ENCODE measurements at regions not wholly inside any gene's neighbourhood (a gene's known extent, or its start where the extent isn't known, plus 50 kb on each side); places are given as distances from the start of the nearest gene placed in this dataset.

- DNase-seq (ENCODE audit: low spot score) = no peak
Observed at GRCh38 chr2:187274146-187274545, 173.9 kb downstream of the CALCRL start.

- no peak for DNase-seq (ENCODE audit: low spot score)
Observed at GRCh38 chr2:187272255-187272654, 175.8 kb downstream of the CALCRL start.

GRCh38 chr2:187271825-187272224 is 176.2 kb downstream of the CALCRL start:
- no peak for DNase-seq (ENCODE audit: low spot score)

DNA sequence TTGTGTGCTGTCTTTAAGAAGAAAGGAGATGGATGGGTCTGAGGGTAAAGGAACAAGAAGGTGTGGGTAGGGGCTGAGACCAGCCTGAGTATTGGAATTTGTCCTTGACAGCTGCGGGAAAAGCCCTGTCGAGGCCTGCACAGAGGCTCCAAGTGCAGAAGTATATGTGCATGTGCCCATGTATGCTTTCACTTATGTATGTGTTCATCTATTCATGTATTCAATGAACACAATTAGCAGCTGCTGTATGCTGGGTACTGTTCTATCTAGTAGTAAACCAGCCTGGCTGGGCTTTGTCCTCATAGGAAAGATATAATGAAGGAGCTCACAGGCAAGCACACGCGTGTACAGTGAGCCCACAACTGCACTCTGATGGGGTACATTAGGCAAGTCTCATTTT is 181.4 kb downstream of the CALCRL start:
- DNase-seq (ENCODE audit: low spot score) = no peak

GRCh38 chr2:187266147-187266546 is 181.9 kb downstream of the CALCRL start:
- no peak for DNase-seq (ENCODE audit: low spot score)

DNA sequence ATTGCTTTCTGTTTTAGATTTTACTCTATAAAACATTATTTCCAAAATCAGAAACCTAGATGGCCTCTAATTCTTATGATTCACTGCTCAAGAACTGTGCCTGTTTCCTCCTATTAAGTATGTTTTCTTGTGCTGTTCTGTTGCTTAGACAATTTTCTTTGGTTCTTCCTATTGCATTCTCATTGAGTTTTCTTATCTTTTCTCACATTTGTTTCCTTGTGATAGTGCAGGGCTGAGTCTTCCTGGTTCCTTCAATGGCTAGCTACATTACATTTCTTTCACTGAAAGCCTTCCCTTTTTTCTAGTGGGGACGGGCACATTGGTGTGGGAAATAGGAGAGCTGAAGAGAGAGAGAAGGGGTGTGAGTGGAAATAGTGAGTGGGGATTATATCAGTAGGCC is 183.4 kb downstream of the CALCRL start:
- no peak for DNase-seq (ENCODE audit: low spot score)

- no peak for DNase-seq (ENCODE audit: low spot score)
Observed at GRCh38 chr2:187263675-187264560, 184.1 kb downstream of the CALCRL start.

DNA sequence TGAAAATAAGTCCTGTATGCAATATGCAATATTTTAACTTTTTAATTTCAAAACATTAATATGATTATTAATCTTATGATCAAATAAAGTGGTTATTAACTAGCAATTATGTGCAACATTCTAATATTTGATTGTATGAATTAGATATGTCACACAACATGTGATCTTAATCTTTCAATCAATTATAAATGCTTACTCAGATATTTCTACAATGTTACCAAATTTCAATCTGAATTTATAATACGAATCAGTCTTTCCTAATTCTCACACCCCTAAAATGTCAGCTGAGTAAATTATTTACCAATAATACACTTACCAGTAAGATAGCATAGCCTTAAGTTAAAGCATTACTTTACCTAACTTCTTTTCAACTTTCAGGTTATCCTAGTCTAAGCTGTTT is 186.3 kb downstream of the CALCRL start:
- DNase-seq (ENCODE audit: low spot score) = no peak

DNA sequence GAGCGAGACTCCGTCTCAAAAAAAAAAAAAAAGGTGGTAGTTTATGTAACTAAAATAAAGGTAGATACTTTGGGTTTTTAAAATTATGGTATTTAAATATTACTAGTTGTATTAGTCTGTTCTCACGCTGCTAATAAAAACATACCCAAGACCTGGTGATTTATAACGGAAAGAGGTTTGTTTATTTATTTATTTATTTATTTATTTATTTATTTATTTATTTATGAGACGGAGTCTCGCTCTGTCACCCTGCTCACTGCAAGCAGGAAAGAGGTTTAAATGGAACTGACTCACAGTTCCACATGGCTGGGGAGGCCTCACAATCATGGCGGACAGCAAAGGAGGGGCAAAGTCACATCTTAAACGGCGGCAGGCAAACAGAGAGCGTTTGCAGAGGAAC is 196.0 kb downstream of the CALCRL start:
- no peak for DNase-seq (ENCODE audit: low spot score)

- DNase-seq (ENCODE audit: low spot score) = no peak
Observed at GRCh38 chr2:187250137-187250536, 197.9 kb downstream of the CALCRL start.

DNA sequence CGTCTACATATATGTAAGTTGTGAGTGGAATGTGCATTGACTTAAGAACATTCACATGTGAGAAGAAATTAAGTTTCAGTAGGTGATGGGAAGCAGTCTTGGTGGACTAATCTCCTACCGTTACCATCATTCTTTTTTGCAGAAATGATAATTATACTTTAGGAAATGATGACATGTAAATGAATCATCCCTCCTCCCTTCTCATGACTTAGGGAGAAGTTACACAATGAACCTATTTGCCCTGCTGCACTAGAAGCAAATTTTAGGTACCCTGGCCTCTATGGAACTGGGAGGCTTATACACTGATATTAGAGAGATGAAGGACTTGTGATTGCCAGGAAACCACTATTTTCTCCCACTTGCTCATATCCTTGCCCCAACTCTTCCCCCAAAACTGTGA is 214.2 kb downstream of the CALCRL start:
- no peak for DNase-seq (ENCODE audit: low spot score)

- no peak for DNase-seq (ENCODE audit: low spot score)
Observed at GRCh38 chr2:187232749-187233148, 215.3 kb downstream of the CALCRL start.

- no peak for DNase-seq (ENCODE audit: low spot score)
Observed at GRCh38 chr2:187230088-187230487, 218.0 kb downstream of the CALCRL start.

- DNase-seq (ENCODE audit: low spot score) = no peak
Observed at GRCh38 chr2:187228986-187229385, 219.1 kb downstream of the CALCRL start.

- no peak for DNase-seq (ENCODE audit: low spot score)
Observed at GRCh38 chr2:187224989-187225388, 223.1 kb downstream of the CALCRL start.

DNA sequence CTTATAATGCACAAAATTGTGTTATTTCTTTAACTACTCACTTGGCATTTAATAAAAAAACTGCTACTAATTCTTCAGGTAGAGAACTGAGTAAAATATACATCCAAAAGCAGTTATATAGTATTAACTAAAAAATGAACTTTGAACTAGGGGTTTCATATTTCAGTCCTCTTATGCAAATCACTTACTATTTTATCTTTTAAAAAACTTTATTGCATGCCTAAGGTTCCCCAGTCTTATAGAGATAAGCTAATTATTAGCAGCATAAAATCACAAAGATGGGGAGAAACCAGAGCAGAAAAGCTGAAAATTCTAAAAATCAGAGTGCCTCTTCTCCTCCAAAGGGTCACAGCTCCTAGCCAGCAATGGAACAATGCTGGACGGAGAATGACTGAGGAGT is 228.0 kb downstream of the CALCRL start:
- DNase-seq (ENCODE audit: low spot score) = no peak

GRCh38 chr2:187215532-187216240 is 232.4 kb downstream of the CALCRL start:
- DNase-seq (ENCODE audit: low spot score) = no peak

- DNase-seq (ENCODE audit: low spot score) = no peak
Observed at GRCh38 chr2:187214306-187214705, 233.7 kb downstream of the CALCRL start.

DNA sequence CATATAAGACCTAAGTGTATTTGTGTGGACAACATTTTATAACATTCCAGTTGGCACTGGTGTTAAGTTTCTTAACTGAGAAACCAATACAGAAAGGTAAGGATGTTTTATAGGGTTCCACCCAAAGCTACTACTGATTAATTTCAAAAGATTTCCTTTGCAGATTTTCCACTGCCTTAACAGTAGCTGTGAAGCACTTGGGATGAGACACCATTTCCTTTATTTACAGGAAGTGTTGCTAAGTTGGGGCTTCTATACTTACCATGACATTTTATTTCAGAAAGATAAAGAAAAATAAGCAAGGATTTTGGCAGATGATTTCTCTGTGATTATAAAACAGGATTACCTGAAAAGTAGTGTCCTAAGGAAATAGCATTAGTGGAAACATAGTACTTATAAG is 234.3 kb downstream of the CALCRL start:
- DNase-seq (ENCODE audit: low spot score) = no peak

DNA sequence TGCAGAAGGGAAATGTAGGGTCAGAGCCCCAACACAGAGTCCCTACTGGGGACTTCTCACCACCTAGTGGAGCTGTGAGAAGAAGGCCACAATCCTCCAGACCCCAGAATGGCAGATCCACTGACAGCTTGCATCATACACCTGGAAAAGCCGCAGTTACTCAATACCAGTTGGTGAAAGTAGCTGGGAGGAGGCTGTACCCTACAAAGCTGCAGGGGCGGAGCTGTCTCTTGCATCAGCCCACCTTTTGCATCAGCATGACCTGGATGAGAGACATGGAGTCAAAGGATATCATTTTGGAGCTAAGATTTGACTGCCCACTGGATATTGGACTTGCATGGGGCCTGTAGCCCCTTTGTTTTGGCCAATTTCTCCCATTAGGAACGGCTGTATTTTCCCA is 237.3 kb downstream of the CALCRL start:
- DNase-seq (ENCODE audit: low spot score) = no peak

GRCh38 chr2:187208199-187208785 is 239.8 kb downstream of the CALCRL start:
- DNase-seq (ENCODE audit: low spot score) = no peak

GRCh38 chr2:187207126-187207525 is 240.9 kb downstream of the CALCRL start:
- no peak for DNase-seq (ENCODE audit: low spot score)

- no peak for DNase-seq (ENCODE audit: low spot score)
Observed at GRCh38 chr2:187206471-187206870, 241.6 kb downstream of the CALCRL start.
